DND-41 (cell line): ENCODE measurements at regions not wholly inside any gene's neighbourhood (a gene's known extent, or its start where the extent isn't known, plus 50 kb on each side); places are given as distances from the start of the nearest gene placed in this dataset.

Source experiments
- EZH2 ChIP-seq: IDR thresholded peaks from 3 replicates; pipeline ENCODE4 v1.6.1; 2012; ENCODE audit warnings: borderline replicate concordance, low read depth, mild to moderate bottlenecking, moderate library complexity, low read length, inconsistent platforms; ENCODE audit not compliant: severe bottlenecking
- TF ChIP-seq, protein P1 (sequence below): IDR thresholded peaks from 2 replicates; pipeline ENCODE4 v1.5.1; 2012; ENCODE audit warnings: borderline replicate concordance, low read length, moderate library complexity, mild to moderate bottlenecking; ENCODE audit not compliant: poor library complexity, severe bottlenecking; ENCODE audit errors: extremely low read depth

DNA sequence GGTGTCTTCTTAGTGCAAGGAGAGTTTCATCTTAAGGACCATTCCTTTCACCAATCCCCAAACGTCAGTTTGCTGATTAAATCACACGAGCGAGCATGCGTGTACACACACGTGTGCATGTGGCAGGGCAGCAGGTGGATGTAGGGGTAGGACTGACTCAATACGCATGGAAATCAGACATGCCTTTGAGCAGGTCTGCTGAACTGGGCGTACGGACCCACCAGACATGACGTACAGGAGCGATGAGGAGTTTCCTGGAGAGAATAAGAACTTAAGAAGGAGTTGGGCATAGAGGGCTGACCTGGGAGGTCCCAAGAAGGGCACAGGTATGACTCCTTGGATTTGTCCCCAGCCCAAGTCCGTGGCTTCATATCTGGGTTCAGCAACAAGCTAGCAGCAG is 170.0 kb downstream of the FGF18 start:
- TF ChIP-seq, protein P1, sequence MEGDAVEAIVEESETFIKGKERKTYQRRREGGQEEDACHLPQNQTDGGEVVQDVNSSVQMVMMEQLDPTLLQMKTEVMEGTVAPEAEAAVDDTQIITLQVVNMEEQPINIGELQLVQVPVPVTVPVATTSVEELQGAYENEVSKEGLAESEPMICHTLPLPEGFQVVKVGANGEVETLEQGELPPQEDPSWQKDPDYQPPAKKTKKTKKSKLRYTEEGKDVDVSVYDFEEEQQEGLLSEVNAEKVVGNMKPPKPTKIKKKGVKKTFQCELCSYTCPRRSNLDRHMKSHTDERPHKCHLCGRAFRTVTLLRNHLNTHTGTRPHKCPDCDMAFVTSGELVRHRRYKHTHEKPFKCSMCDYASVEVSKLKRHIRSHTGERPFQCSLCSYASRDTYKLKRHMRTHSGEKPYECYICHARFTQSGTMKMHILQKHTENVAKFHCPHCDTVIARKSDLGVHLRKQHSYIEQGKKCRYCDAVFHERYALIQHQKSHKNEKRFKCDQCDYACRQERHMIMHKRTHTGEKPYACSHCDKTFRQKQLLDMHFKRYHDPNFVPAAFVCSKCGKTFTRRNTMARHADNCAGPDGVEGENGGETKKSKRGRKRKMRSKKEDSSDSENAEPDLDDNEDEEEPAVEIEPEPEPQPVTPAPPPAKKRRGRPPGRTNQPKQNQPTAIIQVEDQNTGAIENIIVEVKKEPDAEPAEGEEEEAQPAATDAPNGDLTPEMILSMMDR, result no peak
- TF ChIP-seq EZH2, result no peak
